ENCODE measurements at regions not wholly inside any gene's neighbourhood (a gene's known extent, or its start where the extent isn't known, plus 50 kb on each side); places are given as distances from the start of the nearest gene placed in this dataset.
"Not testable (repeated sequence)": the region's sequence is repeated elsewhere in the genome, so short reads cannot be mapped to it uniquely, and the experiment has no call there.

DNA sequence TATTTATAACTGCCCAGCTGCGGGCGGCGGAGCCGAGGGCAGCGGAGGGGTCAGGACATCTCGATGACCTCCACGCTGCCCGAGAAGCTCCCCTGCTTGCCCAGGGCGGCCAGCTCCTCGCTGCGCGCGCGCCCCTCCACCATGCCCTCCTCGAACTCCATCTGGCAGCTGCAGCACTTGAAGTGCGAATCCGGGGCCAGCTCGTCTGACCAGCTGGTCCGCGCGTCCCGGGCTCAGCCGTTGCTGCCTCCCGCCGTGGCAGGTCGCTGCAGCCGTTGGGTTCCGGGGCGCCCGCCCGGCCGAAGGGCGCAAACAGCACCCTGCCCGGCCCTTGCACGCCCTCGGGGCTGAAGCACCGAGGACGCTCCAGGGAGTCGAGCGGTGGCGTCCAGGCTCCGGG is 136.9 kb upstream of the PTPN20 start:
- H3K36me3 Mint-ChIP-seq (ENCODE audit: insufficient read depth, unreplicated experiment); H3K27ac Mint-ChIP-seq (ENCODE audit: unreplicated experiment); DNase-seq; H3K27me3 Mint-ChIP-seq (ENCODE audit: unreplicated experiment); H3K9me3 Mint-ChIP-seq (ENCODE audit: low read depth, unreplicated experiment); CTCF ChIA-PET; H3K4me1 Mint-ChIP-seq (ENCODE audit: low read depth, unreplicated experiment); H3K4me3 Mint-ChIP-seq (ENCODE audit: low read depth, unreplicated experiment); BruUV-seq (replicated peaks); intact Hi-C loops (cut with micrococcal nuclease; ENCODE audit: unreplicated experiment): not testable (repeated sequence)

DNA sequence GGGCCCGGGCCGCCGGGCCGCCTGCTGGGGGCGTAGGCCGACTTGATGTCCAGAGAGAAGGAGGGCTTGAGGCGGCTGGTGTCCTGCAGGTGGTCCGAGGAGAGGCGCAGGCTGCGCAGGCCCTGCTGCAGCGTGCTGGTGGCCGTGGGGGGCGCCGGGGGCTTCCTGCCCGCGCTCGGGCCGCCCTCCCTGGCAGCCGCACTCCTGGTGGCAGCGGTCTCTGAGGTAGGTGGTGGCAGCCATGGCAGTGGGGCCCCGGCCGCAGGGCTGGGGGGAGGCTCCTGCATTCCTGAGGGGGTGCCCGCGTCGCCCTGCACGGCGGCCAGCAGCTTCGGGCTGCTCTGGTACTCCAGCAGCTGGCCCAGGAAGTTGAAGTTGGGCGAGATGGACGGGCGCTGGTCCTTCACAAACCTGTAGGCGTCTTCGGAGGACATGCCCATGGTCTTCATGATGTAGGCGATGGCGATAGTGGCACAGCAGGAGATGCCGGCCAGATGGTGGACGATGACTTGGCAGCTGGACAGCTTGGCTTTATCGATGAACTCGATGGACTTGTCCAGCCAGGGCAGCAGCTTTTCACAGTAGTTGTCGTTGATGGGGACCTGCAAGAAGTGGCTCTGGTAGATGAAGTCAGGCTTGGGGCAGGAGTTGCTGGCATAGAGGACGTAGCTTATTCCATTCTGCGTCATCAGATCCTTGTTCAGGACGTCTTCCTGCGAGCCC is 136.1 kb upstream of the PTPN20 start:
- H3K4me3 Mint-ChIP-seq (ENCODE audit: low read depth, unreplicated experiment); H3K27me3 Mint-ChIP-seq (ENCODE audit: unreplicated experiment); BruUV-seq (replicated peaks); CTCF ChIA-PET; H3K4me1 Mint-ChIP-seq (ENCODE audit: low read depth, unreplicated experiment); H3K27ac Mint-ChIP-seq (ENCODE audit: unreplicated experiment); intact Hi-C loops (cut with micrococcal nuclease; ENCODE audit: unreplicated experiment); H3K9me3 Mint-ChIP-seq (ENCODE audit: low read depth, unreplicated experiment); DNase-seq; H3K36me3 Mint-ChIP-seq (ENCODE audit: insufficient read depth, unreplicated experiment): not testable (repeated sequence)

DNA sequence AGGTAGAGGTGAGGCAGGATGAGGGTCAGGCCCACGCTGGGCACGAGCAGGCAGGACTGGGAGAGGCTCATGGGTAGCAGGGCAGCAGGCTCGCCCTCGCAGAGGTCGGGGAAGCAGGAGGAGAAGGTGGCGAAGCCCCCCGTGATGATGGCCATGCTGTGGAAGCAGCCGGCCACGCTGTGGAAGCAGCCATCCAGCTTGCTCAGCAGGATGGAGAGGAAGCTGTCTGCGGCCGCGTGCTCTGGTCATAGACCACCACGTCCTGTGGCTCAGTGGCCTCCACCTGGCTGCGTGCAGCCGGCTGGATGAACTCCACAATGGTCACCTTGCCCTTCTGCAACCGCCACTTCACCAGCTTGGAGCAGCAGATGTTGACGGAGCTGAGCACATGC is 135.6 kb upstream of the PTPN20 start:
- DNase-seq; intact Hi-C loops (cut with micrococcal nuclease; ENCODE audit: unreplicated experiment); BruUV-seq (replicated peaks); H3K9me3 Mint-ChIP-seq (ENCODE audit: low read depth, unreplicated experiment); CTCF ChIA-PET; H3K4me3 Mint-ChIP-seq (ENCODE audit: low read depth, unreplicated experiment); H3K27me3 Mint-ChIP-seq (ENCODE audit: unreplicated experiment); H3K36me3 Mint-ChIP-seq (ENCODE audit: insufficient read depth, unreplicated experiment); H3K27ac Mint-ChIP-seq (ENCODE audit: unreplicated experiment): not testable (repeated sequence)
- H3K4me1 Mint-ChIP-seq (ENCODE audit: low read depth, unreplicated experiment): peaks cover 15% of the 10 kb centered on the region

DNA sequence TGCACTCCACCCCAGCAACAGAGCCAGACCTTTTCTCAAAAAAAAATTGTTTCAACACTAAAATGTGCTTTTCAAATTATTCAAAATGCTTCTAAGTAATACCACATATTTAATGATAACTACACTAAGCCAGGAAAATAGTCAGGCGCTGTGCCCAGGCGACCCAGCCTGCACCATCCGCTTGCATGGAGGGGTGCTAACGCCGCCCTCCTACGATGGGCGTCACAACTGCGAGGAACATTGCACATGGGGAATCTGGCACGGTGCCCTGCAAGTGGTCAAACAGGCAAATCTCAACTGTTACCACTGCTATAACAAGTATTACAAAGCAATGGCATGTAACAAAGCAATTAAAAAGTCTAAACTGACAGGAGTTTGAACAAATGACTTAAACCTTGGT is 131.7 kb upstream of the PTPN20 start:
- H3K27ac Mint-ChIP-seq (ENCODE audit: unreplicated experiment): peak overlapping the region; percentile 63
- BruUV-seq (replicated peaks); H3K4me3 Mint-ChIP-seq (ENCODE audit: low read depth, unreplicated experiment); H3K27me3 Mint-ChIP-seq (ENCODE audit: unreplicated experiment); H3K9me3 Mint-ChIP-seq (ENCODE audit: low read depth, unreplicated experiment); CTCF ChIA-PET; intact Hi-C loops (cut with micrococcal nuclease; ENCODE audit: unreplicated experiment): not testable (repeated sequence)
- peaks cover 15% of the 10 kb centered on the region for H3K36me3 Mint-ChIP-seq (ENCODE audit: insufficient read depth, unreplicated experiment)
- peaks cover 47% of the 10 kb centered on the region for H3K4me1 Mint-ChIP-seq (ENCODE audit: low read depth, unreplicated experiment)
- peak; percentile 89 for DNase-seq

DNA sequence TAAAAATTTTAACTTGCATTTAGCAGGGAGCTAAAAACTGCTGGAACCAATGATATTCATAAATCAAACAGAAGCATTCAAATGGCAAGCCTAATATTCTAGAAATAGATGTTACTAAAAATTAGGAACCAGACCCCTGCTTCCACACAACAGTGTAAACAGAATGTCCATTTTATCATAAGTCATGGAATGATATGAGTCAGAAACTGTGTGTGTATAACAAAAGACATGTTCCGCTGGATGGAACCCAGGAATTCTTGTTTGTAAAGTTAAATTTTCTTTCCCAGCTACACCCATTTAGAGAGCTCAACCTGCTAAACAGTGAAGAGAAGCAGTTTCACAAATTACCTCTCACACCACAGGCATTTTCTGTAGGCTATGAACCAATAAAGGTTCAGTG is 131.1 kb upstream of the PTPN20 start:
- intact Hi-C loops (cut with micrococcal nuclease; ENCODE audit: unreplicated experiment); H3K27me3 Mint-ChIP-seq (ENCODE audit: unreplicated experiment); DNase-seq; CTCF ChIA-PET; BruUV-seq (replicated peaks); H3K9me3 Mint-ChIP-seq (ENCODE audit: low read depth, unreplicated experiment): not testable (repeated sequence)
- peak overlapping the region; percentile 99 for H3K27ac Mint-ChIP-seq (ENCODE audit: unreplicated experiment)
- H3K4me3 Mint-ChIP-seq (ENCODE audit: low read depth, unreplicated experiment): peak overlapping the region; percentile 2
- peaks cover 17% of the 10 kb centered on the region for H3K36me3 Mint-ChIP-seq (ENCODE audit: insufficient read depth, unreplicated experiment)
- peaks cover 53% of the 10 kb centered on the region for H3K4me1 Mint-ChIP-seq (ENCODE audit: low read depth, unreplicated experiment)

DNA sequence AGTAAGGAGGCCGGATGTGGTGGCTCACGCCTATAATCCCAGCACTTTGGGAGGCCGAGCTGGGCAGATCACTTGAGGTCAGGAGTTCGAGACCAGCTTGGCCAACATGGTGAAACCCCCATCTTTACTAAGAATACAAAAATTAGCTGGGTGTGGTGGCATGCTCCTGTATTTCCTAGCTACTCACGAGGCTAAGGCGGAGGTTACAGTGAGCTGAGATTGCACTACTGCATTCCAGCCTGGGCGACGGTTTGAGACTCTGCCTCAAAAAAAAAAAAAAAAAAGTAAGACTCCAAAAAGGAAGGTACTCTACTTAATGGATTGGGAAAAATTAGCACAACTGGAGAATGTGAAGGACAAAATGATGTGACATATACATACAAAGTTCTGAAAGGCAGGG is 130.2 kb upstream of the PTPN20 start:
- H3K36me3 Mint-ChIP-seq (ENCODE audit: insufficient read depth, unreplicated experiment): peaks cover 18% of the 10 kb centered on the region
- peak overlapping the region; percentile 2 for H3K4me3 Mint-ChIP-seq (ENCODE audit: low read depth, unreplicated experiment)
- CTCF ChIA-PET; intact Hi-C loops (cut with micrococcal nuclease; ENCODE audit: unreplicated experiment); BruUV-seq (replicated peaks); H3K9me3 Mint-ChIP-seq (ENCODE audit: low read depth, unreplicated experiment); H3K27me3 Mint-ChIP-seq (ENCODE audit: unreplicated experiment): not testable (repeated sequence)
- DNase-seq: peak; percentile 45
- peaks cover 56% of the 10 kb centered on the region for H3K4me1 Mint-ChIP-seq (ENCODE audit: low read depth, unreplicated experiment)
- H3K27ac Mint-ChIP-seq (ENCODE audit: unreplicated experiment): peak overlapping the region; percentile 99

DNA sequence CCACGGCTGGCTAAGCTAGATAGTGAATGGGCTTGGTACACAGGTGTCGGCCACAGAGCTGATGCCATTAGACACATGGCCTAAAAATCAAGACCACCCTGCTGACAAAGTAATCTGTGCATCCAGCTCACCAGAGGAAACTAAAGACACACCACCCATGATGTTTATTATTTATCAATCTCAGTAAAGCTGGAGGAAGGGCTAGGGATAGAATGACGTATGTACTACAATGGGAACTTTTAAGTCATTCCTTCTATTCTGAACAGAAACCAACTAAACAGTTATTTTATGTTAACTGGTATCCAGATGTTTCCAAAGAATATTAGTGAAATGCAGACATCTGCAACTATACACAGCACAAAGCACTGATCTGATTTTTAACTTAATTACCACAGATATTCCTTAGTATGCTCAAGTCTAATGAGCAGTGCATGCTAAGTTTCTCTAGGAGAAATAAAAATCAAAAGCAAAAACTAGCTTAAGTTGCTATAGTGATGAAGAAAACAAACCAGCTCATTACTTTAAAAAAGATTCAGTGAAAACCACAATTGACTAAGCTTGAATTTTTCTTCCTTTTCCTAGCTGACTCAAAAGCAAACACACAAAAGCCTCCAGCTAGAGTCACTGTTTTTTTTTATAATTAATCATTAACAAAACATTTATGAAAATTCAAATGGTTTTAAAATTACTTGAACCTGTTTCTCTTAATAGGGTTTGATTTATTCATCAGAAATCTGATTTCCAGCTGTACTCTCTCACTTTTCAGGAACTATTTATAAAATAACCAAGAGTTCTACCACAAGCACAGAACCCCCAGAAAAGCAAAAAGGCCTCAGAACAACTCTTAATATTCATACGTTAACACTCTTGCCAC is 129.0 kb upstream of the PTPN20 start:
- Mint-ChIP-seq H3K27ac (ENCODE audit: unreplicated experiment) (peak overlapping the region; percentile 99), H3K4me3 (ENCODE audit: low read depth, unreplicated experiment) (peak overlapping the region; percentile 28), H3K36me3 (ENCODE audit: insufficient read depth, unreplicated experiment) (peaks cover 30% of the 10 kb centered on the region), H3K4me1 (ENCODE audit: low read depth, unreplicated experiment) (peaks cover 56% of the 10 kb centered on the region)
- CTCF ChIA-PET: interaction anchor here (0.7 kb wide), 1 partner anchor 787 kb away, joined by 3 read pairs; no protein-coding TSS in a partner anchor
- intact Hi-C loops (cut with micrococcal nuclease; ENCODE audit: unreplicated experiment); H3K27me3 Mint-ChIP-seq (ENCODE audit: unreplicated experiment); DNase-seq; BruUV-seq (replicated peaks); H3K9me3 Mint-ChIP-seq (ENCODE audit: low read depth, unreplicated experiment): not testable (repeated sequence)

DNA sequence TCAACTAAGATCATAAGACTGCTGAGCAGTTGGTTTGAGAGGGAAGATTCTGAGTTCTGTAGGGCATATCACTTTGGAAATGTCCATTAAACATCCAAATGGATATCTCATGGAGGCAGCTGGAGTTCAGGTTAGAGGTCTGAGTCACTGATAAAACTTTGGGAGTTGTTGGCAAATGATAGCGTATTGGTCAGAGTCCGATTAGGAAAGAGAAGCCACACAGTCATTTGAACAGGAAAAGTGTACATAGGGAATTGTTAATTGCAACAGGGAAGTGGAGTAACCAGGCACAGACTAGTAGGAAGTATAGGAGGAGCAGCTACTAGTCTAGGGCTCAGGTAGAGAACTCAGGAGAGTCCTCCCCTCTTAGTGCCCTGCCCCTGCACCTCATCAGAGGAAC is 126.6 kb upstream of the PTPN20 start:
- H3K9me3 Mint-ChIP-seq (ENCODE audit: low read depth, unreplicated experiment); intact Hi-C loops (cut with micrococcal nuclease; ENCODE audit: unreplicated experiment); H3K27me3 Mint-ChIP-seq (ENCODE audit: unreplicated experiment); CTCF ChIA-PET; BruUV-seq (replicated peaks); DNase-seq: not testable (repeated sequence)
- Mint-ChIP-seq H3K36me3 (ENCODE audit: insufficient read depth, unreplicated experiment) (peaks cover 33% of the 10 kb centered on the region), H3K4me1 (ENCODE audit: low read depth, unreplicated experiment) (peaks cover 51% of the 10 kb centered on the region), H3K27ac (ENCODE audit: unreplicated experiment) (peak overlapping the region; percentile 53), H3K4me3 (ENCODE audit: low read depth, unreplicated experiment) (peak overlapping the region; percentile 38)

DNA sequence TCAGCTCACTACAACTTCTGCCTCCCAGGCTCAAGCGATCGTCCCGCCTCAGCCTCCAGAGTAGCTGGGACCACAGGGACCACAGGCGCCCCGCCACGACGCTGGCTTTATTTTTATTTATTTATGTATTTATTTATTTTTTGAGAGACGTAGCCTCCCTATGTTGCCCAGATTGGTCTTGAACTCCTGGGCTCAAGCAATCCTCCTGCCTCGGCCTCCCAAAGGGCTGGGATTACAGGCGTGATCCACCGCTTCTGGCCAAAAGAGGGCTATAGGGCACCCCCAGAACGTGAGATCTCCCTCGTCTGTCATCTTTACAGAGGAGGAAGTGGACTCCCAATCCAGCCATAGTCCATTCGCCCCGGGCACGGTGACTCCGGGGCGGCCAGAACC is 125.1 kb upstream of the PTPN20 start:
- peak overlapping the region; percentile 93 for H3K27ac Mint-ChIP-seq (ENCODE audit: unreplicated experiment)
- peaks cover 36% of the 10 kb centered on the region for H3K4me1 Mint-ChIP-seq (ENCODE audit: low read depth, unreplicated experiment)
- intact Hi-C loops (cut with micrococcal nuclease; ENCODE audit: unreplicated experiment); CTCF ChIA-PET; H3K9me3 Mint-ChIP-seq (ENCODE audit: low read depth, unreplicated experiment); H3K27me3 Mint-ChIP-seq (ENCODE audit: unreplicated experiment): not testable (repeated sequence)
- DNase-seq: peak; percentile 34
- TSS peak; percentile 85 for BruUV-seq (replicated peaks)
- peaks cover 30% of the 10 kb centered on the region for H3K36me3 Mint-ChIP-seq (ENCODE audit: insufficient read depth, unreplicated experiment)
- H3K4me3 Mint-ChIP-seq (ENCODE audit: low read depth, unreplicated experiment): peak overlapping the region; percentile 96
